Type B pancreatic cell (in vitro differentiated cells): ENCODE measurements at regions not wholly inside any gene's neighbourhood (a gene's known extent, or its start where the extent isn't known, plus 50 kb on each side); places are given as distances from the start of the nearest gene placed in this dataset.

ENCODE experiments used
- DNase-seq: peaks from one replicate; pipeline ENCODE4 v3.0.0; 2021; ENCODE audit warnings: mixed read lengths; ENCODE audit not compliant: unreplicated experiment; ENCODE audit errors: extremely low spot score
- H3K27ac Mint-ChIP-seq: 2 replicates; pipeline ENCODE4 v1.8.0; 2021; ENCODE audit warnings: mild to moderate bottlenecking, mixed read lengths
- H3K27me3 Mint-ChIP-seq: 2 replicates; pipeline ENCODE4 v1.8.0; 2021; ENCODE audit warnings: mixed read lengths
- H3K36me3 Mint-ChIP-seq: 2 replicates; pipeline ENCODE4 v1.8.0; 2021; ENCODE audit warnings: mixed read lengths
- H3K4me1 Mint-ChIP-seq: one replicate; pipeline ENCODE4 v1.8.0; 2021; ENCODE audit warnings: mixed read lengths; ENCODE audit not compliant: unreplicated experiment
- H3K4me3 Mint-ChIP-seq: 2 replicates; pipeline ENCODE4 v1.8.0; 2021; ENCODE audit warnings: mild to moderate bottlenecking, mixed read lengths
- H3K9me3 Mint-ChIP-seq: 2 replicates; pipeline ENCODE4 v1.8.0; 2021; ENCODE audit warnings: mixed read lengths
- TF ChIP-seq, protein P1 (sequence below): fragments of 200-600 bp; sonication (generic); conservative IDR thresholded peaks from 2 replicates; pipeline ENCODE4 v1.5.0; 2021; ENCODE audit warnings: antibody characterized with exemption, mild to moderate bottlenecking

GRCh38 chr17:72504783-72505182 is 384.0 kb downstream of the SOX9 start:
- Mint-ChIP-seq H3K4me3 (no peak overlapping the region), H3K4me1 (peaks cover 64% of the 10 kb centered on the region), H3K36me3 (peaks cover 4% of the 10 kb centered on the region), H3K27ac (no peak overlapping the region), H3K27me3 (no peaks in the 10 kb centered on the region), H3K9me3 (peaks cover 11% of the 10 kb centered on the region)
- no peak for DNase-seq
- TF ChIP-seq, protein P1, sequence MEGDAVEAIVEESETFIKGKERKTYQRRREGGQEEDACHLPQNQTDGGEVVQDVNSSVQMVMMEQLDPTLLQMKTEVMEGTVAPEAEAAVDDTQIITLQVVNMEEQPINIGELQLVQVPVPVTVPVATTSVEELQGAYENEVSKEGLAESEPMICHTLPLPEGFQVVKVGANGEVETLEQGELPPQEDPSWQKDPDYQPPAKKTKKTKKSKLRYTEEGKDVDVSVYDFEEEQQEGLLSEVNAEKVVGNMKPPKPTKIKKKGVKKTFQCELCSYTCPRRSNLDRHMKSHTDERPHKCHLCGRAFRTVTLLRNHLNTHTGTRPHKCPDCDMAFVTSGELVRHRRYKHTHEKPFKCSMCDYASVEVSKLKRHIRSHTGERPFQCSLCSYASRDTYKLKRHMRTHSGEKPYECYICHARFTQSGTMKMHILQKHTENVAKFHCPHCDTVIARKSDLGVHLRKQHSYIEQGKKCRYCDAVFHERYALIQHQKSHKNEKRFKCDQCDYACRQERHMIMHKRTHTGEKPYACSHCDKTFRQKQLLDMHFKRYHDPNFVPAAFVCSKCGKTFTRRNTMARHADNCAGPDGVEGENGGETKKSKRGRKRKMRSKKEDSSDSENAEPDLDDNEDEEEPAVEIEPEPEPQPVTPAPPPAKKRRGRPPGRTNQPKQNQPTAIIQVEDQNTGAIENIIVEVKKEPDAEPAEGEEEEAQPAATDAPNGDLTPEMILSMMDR, result no peak

GRCh38 chr17:72506773-72507172 is 386.0 kb downstream of the SOX9 start:
- TF ChIP-seq, protein P1, result no peak
- Mint-ChIP-seq H3K4me1 (peaks cover 76% of the 10 kb centered on the region), H3K9me3 (peaks cover 6% of the 10 kb centered on the region), H3K27me3 (no peaks in the 10 kb centered on the region), H3K36me3 (no peaks in the 10 kb centered on the region), H3K27ac (peak overlapping the region; percentile 45), H3K4me3 (no peak overlapping the region)
- no peak for DNase-seq

DNA sequence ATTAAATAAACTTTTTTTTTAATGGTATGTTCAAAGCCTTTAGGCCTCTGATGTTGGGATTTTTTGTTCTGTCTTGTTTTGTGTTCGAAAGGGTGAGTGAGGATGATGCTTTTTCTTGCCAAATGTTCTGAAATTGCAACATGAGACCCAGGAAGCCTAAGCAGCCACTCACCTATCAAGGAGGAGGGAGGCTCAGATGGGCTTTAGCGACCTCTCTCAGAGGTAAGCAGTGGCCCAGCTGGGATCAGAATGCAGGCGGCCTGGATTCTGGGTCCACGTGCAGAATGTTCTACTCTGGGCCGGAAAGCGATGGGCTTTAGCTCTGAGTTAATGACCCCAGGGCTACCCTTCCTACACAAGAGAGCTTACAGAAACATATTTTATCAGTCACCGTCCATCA is 386.6 kb downstream of the SOX9 start:
- no peak overlapping the region for H3K4me3 Mint-ChIP-seq
- TF ChIP-seq, protein P1, result no peak
- no peaks in the 10 kb centered on the region for H3K36me3 Mint-ChIP-seq
- peaks cover 71% of the 10 kb centered on the region for H3K4me1 Mint-ChIP-seq
- no peak for DNase-seq
- no peaks in the 10 kb centered on the region for H3K27me3 Mint-ChIP-seq
- H3K9me3 Mint-ChIP-seq, result peaks cover 6% of the 10 kb centered on the region
- H3K27ac Mint-ChIP-seq, result no peak overlapping the region

DNA sequence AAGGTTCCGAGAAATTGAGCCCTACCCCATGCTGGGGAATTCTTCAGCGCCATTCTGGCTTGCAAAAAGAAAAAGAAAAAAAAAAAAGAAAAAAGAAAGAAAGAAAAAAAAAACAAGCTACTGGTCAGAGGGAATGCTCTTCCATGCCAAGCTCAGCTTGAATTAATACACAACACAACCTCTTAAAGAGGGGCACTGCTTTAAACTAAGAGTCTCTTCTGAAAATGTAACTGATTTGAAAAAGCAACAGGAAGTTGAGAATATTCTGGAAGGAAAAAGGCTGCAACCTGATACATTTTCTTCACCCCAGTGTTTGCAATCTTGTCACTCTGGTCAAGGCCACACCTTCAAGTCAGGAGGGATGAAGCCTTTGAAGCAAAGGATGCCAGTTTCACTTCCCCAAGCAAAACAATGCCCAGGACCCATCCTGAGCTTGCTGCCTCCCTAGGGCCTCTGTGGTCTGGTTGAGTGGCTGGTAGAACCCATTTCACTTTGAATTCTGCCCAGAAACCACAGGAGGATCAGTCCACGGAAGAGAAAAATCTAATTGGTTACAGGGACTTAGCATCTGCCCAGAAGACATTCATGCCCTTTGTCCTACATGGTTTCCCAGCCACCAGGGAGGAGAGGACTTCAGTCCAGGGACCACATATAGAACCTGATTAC is 389.7 kb downstream of the SOX9 start:
- Mint-ChIP-seq H3K9me3 (peaks cover 9% of the 10 kb centered on the region), H3K36me3 (peaks cover 11% of the 10 kb centered on the region), H3K4me3 (peak overlapping the region; percentile 26), H3K27ac (peak overlapping the region; percentile 55), H3K4me1 (peaks cover 65% of the 10 kb centered on the region), H3K27me3 (no peaks in the 10 kb centered on the region)
- TF ChIP-seq, protein P1, result no peak
- DNase-seq, result no peak

DNA sequence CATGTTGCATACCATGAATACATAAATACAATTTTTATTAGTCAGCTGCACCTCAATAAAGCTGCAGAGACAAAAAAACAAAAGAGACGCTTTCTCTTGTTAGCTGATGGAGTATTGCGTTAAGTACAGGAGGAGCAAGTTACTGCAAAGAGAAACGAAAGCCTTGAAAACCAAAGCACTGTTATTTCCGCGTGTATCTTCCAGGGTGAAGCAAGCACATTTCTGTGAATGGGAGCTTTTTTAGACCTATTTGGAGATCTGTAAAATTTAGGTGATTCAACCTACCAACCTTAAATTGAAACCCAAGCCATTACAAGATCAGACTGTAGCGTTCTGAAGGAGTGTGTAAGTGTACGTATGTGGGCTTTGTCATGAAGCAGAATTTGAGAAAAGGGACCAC is 390.4 kb downstream of the SOX9 start:
- Mint-ChIP-seq H3K9me3 (peaks cover 9% of the 10 kb centered on the region), H3K4me1 (peaks cover 68% of the 10 kb centered on the region), H3K27ac (peak overlapping the region; percentile 55), H3K27me3 (no peaks in the 10 kb centered on the region), H3K36me3 (peaks cover 11% of the 10 kb centered on the region), H3K4me3 (no peak overlapping the region)
- TF ChIP-seq, protein P1, result no peak
- DNase-seq, result no peak
